ENCODE measurements at regions not wholly inside any gene's neighbourhood (a gene's known extent, or its start where the extent isn't known, plus 50 kb on each side); places are given as distances from the start of the nearest gene placed in this dataset.

DNA sequence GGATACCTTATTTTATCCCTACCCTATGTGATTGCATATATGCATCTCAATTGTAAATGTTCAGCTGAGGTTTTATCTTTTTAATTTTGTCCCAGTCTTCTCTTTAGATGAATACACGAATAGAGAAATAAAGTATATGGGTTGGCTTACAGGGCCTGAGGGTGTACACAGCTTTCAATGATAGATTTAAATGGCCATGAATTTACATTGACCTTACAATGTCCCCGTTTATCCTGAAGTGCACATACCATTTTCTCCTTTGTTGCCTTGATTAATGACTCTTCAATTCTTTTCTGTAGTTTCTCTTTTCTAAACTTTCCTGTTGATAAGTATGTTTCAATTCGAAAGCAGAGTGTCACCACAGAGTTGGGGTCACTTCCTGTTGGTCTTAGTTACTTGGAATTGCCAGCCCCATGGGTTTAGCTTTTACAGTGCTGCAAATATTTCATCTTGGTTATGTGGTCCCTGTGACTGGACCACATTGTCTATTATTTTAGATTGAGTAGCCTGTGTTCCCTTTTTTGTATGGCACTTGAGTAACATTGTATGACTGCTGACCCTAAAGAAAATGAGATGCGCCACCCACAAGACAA is 1616.3 kb upstream of the ACVR2A start:
- TF ChIP-seq, protein P1, sequence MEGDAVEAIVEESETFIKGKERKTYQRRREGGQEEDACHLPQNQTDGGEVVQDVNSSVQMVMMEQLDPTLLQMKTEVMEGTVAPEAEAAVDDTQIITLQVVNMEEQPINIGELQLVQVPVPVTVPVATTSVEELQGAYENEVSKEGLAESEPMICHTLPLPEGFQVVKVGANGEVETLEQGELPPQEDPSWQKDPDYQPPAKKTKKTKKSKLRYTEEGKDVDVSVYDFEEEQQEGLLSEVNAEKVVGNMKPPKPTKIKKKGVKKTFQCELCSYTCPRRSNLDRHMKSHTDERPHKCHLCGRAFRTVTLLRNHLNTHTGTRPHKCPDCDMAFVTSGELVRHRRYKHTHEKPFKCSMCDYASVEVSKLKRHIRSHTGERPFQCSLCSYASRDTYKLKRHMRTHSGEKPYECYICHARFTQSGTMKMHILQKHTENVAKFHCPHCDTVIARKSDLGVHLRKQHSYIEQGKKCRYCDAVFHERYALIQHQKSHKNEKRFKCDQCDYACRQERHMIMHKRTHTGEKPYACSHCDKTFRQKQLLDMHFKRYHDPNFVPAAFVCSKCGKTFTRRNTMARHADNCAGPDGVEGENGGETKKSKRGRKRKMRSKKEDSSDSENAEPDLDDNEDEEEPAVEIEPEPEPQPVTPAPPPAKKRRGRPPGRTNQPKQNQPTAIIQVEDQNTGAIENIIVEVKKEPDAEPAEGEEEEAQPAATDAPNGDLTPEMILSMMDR (IDR thresholded peaks at IDR 0.05), result no peak
- TF ChIP-seq POLR2AphosphoS5 (IDR thresholded peaks at IDR 0.05) (no peak), POLR2A (IDR thresholded peaks at IDR 0.05) (no peak), EP300 (IDR thresholded peaks at IDR 0.05) (no peak)

All from suprapubic skin (tissue), 4 donors.